ENCODE measurements at regions not wholly inside any gene's neighbourhood (a gene's known extent, or its start where the extent isn't known, plus 50 kb on each side); places are given as distances from the start of the nearest gene placed in this dataset.

- no peak overlapping the region for H2AFZ ChIP-seq (ENCODE audit: low read depth, low read length)
- no peaks in the 10 kb centered on the region for H3K36me3 ChIP-seq (ENCODE audit: insufficient read depth, low read length)
- H3K4me1 ChIP-seq (ENCODE audit: insufficient read depth, low read length) = no peaks in the 10 kb centered on the region
- Mint-ChIP-seq H3K9me3 (ENCODE audit: unreplicated experiment) (no peaks in the 10 kb centered on the region), H3K4me3 (ENCODE audit: unreplicated experiment) (no peak overlapping the region), H3K36me3 (ENCODE audit: low read depth, unreplicated experiment) (no peaks in the 10 kb centered on the region), H3K4me1 (ENCODE audit: low read depth, unreplicated experiment) (peaks cover 5% of the 10 kb centered on the region), H3K27ac (ENCODE audit: unreplicated experiment) (no peak overlapping the region), H3K27me3 (ENCODE audit: low read depth, unreplicated experiment) (no peaks in the 10 kb centered on the region)
- peaks cover 3% of the 10 kb centered on the region for H3K9me3 ChIP-seq (ENCODE audit: insufficient read depth, low read depth, low read length)
- no peak overlapping the region for H3K4me2 ChIP-seq (ENCODE audit: low read length)
- H3K4me3 ChIP-seq (ENCODE audit: insufficient read depth, low read depth, low read length) = no peak overlapping the region
- DNase-seq (ENCODE audit: low read depth) = no peak
- H4K20me1 ChIP-seq (ENCODE audit: insufficient read depth, low read length) = no peaks in the 10 kb centered on the region
- no peak overlapping the region for H3K9ac ChIP-seq (ENCODE audit: low read length)
- no peak overlapping the region for H3K27ac ChIP-seq (ENCODE audit: low read depth, low read length)
- no peaks in the 10 kb centered on the region for H3K27me3 ChIP-seq (ENCODE audit: insufficient read depth, low read length)
- H3K79me2 ChIP-seq (ENCODE audit: insufficient read depth, low read length) = no peaks in the 10 kb centered on the region
- no peak for FAIRE-seq
- TF ChIP-seq EZH2 (IDR thresholded peaks at IDR 0.05; ENCODE audit: insufficient read depth, low read length) (no peak), CTCF (IDR thresholded peaks at IDR 0.05; ENCODE audit: insufficient read depth, low read depth, low read length) (no peak)
Observed at GRCh38 chr5:110812639-110813038, 73.8 kb downstream of the SLC25A46 start.

GRCh38 chr5:110815916-110816605 lies 77.3 kb downstream of the SLC25A46 start:
- Histone ChIP-seq H4K20me1 (ENCODE audit: insufficient read depth, low read length) (no peaks in the 10 kb centered on the region), H3K9ac (ENCODE audit: low read length) (no peak overlapping the region), H3K36me3 (ENCODE audit: insufficient read depth, low read length) (no peaks in the 10 kb centered on the region), H3K27me3 (ENCODE audit: insufficient read depth, low read length) (no peaks in the 10 kb centered on the region), H3K79me2 (ENCODE audit: insufficient read depth, low read length) (no peaks in the 10 kb centered on the region), H3K4me2 (ENCODE audit: low read length) (peak overlapping the region; percentile 52), H2AFZ (ENCODE audit: low read depth, low read length) (peak overlapping the region; percentile 22), H3K4me1 (ENCODE audit: insufficient read depth, low read length) (no peaks in the 10 kb centered on the region), H3K27ac (ENCODE audit: low read depth, low read length) (peak overlapping the region; percentile 17), H3K4me3 (ENCODE audit: insufficient read depth, low read depth, low read length) (no peak overlapping the region), H3K9me3 (ENCODE audit: insufficient read depth, low read depth, low read length) (peaks cover 3% of the 10 kb centered on the region)
- FAIRE-seq (no peak), DNase-seq (ENCODE audit: low read depth) (peak; percentile 14)
- peak overlapping the region; percentile 37 for H3K27ac Mint-ChIP-seq (ENCODE audit: unreplicated experiment)
- no peaks in the 10 kb centered on the region for H3K27me3 Mint-ChIP-seq (ENCODE audit: low read depth, unreplicated experiment)
- peaks cover 5% of the 10 kb centered on the region for H3K4me1 Mint-ChIP-seq (ENCODE audit: low read depth, unreplicated experiment)
- TF ChIP-seq EZH2 (IDR thresholded peaks at IDR 0.05; ENCODE audit: insufficient read depth, low read length) (no peak), CTCF (IDR thresholded peaks at IDR 0.05; ENCODE audit: insufficient read depth, low read depth, low read length) (no peak)
- peaks cover 2% of the 10 kb centered on the region for H3K9me3 Mint-ChIP-seq (ENCODE audit: unreplicated experiment)
- H3K36me3 Mint-ChIP-seq (ENCODE audit: low read depth, unreplicated experiment) = no peaks in the 10 kb centered on the region
- no peak overlapping the region for H3K4me3 Mint-ChIP-seq (ENCODE audit: unreplicated experiment)

- Histone ChIP-seq H3K4me1 (ENCODE audit: insufficient read depth, low read length) (no peaks in the 10 kb centered on the region), H3K9ac (ENCODE audit: low read length) (no peak overlapping the region), H3K4me3 (ENCODE audit: insufficient read depth, low read depth, low read length) (no peak overlapping the region), H3K36me3 (ENCODE audit: insufficient read depth, low read length) (no peaks in the 10 kb centered on the region), H4K20me1 (ENCODE audit: insufficient read depth, low read length) (no peaks in the 10 kb centered on the region), H3K27ac (ENCODE audit: low read depth, low read length) (no peak overlapping the region), H3K4me2 (ENCODE audit: low read length) (no peak overlapping the region), H3K9me3 (ENCODE audit: insufficient read depth, low read depth, low read length) (peaks cover 3% of the 10 kb centered on the region), H3K27me3 (ENCODE audit: insufficient read depth, low read length) (no peaks in the 10 kb centered on the region), H2AFZ (ENCODE audit: low read depth, low read length) (no peak overlapping the region), H3K79me2 (ENCODE audit: insufficient read depth, low read length) (no peaks in the 10 kb centered on the region)
- Mint-ChIP-seq H3K4me1 (ENCODE audit: low read depth, unreplicated experiment) (peaks cover 5% of the 10 kb centered on the region), H3K27ac (ENCODE audit: unreplicated experiment) (no peak overlapping the region), H3K36me3 (ENCODE audit: low read depth, unreplicated experiment) (no peaks in the 10 kb centered on the region), H3K9me3 (ENCODE audit: unreplicated experiment) (peaks cover 2% of the 10 kb centered on the region), H3K27me3 (ENCODE audit: low read depth, unreplicated experiment) (no peaks in the 10 kb centered on the region), H3K4me3 (ENCODE audit: unreplicated experiment) (no peak overlapping the region)
- TF ChIP-seq CTCF (IDR thresholded peaks at IDR 0.05; ENCODE audit: insufficient read depth, low read depth, low read length) (no peak), EZH2 (IDR thresholded peaks at IDR 0.05; ENCODE audit: insufficient read depth, low read length) (no peak)
- FAIRE-seq (no peak), DNase-seq (ENCODE audit: low read depth) (peak; percentile 41)
Observed at GRCh38 chr5:110817459-110817858, 78.7 kb downstream of the SLC25A46 start.

All from astrocyte (in vitro differentiated cells and primary cell).